ENCODE measurements at regions not wholly inside any gene's neighbourhood (a gene's known extent, or its start where the extent isn't known, plus 50 kb on each side); places are given as distances from the start of the nearest gene placed in this dataset.

DNA sequence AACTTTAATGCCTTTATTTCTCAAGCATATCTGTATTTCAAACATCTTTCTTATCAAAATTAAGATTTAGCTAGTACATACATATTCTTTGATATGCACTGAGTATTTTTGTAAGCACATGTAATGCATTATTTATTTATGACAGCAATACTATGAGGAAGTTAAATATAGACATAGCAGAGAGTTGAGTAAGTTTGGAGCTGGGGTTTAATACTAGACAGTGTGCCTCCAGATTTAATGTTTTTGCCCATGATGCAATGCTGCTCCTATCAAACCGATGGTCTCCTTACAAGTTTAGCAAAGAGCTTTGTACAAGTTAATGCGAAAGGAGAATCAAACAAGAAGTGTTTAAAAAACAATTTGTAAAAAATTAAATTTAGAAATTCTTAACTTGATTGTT is 826.6 kb upstream of the MGAT4C start:
- no peaks in the 10 kb centered on the region for H3K79me2 ChIP-seq (ENCODE audit: low read depth)
- H3K27me3 ChIP-seq = no peaks in the 10 kb centered on the region
- H3K36me3 ChIP-seq = no peaks in the 10 kb centered on the region
- Mint-ChIP-seq H3K4me1 (peaks cover 7% of the 10 kb centered on the region), H3K27ac (no peak overlapping the region), H3K36me3 (no peaks in the 10 kb centered on the region), H3K27me3 (ENCODE audit: insufficient read depth, low read depth) (no peaks in the 10 kb centered on the region), H3K4me3 (no peak overlapping the region), H3K9me3 (no peaks in the 10 kb centered on the region)
- no peak for DNase-seq (ENCODE audit: low spot score)
- no peaks in the 10 kb centered on the region for H3K4me1 ChIP-seq
- no peaks in the 10 kb centered on the region for H4K20me1 ChIP-seq (ENCODE audit: low read depth)
- no peaks in the 10 kb centered on the region for H3K9me3 ChIP-seq (ENCODE audit: low read depth)
- no peak overlapping the region for H3K27ac ChIP-seq
- H3F3A ChIP-seq (ENCODE audit: low read depth) = no peaks in the 10 kb centered on the region
- H2AFZ ChIP-seq (replicated peaks) = no peak overlapping the region
- H3K4me2 ChIP-seq = no peak overlapping the region
- H3K4me3 ChIP-seq = no peak overlapping the region
- TF ChIP-seq EZH2 (IDR thresholded peaks at IDR 0.05) = no peak
- TF ChIP-seq, protein P1, sequence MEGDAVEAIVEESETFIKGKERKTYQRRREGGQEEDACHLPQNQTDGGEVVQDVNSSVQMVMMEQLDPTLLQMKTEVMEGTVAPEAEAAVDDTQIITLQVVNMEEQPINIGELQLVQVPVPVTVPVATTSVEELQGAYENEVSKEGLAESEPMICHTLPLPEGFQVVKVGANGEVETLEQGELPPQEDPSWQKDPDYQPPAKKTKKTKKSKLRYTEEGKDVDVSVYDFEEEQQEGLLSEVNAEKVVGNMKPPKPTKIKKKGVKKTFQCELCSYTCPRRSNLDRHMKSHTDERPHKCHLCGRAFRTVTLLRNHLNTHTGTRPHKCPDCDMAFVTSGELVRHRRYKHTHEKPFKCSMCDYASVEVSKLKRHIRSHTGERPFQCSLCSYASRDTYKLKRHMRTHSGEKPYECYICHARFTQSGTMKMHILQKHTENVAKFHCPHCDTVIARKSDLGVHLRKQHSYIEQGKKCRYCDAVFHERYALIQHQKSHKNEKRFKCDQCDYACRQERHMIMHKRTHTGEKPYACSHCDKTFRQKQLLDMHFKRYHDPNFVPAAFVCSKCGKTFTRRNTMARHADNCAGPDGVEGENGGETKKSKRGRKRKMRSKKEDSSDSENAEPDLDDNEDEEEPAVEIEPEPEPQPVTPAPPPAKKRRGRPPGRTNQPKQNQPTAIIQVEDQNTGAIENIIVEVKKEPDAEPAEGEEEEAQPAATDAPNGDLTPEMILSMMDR (IDR thresholded peaks at IDR 0.05) = no peak
- TF ChIP-seq EZH2phosphoT487 (IDR thresholded peaks at IDR 0.05) = no peak
- H3K9ac ChIP-seq = no peak overlapping the region

DNA sequence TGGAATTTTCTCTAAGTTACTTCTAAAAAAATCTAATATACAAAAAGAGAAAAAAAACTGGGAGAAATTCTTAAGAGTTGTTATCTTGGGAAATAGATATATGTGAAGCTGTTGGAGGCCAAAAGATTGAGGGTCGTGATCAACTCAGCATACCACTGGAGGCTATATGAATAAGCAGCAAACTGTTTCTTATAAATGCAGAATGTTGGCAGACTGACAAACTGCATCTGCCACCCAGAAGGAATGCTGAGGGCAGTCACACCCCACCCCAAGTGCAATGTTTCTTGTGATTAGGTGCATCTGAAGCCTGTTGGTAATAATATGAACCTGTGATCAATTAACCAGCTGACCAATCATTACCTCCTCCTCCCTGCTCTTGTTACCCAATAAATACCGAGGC is 818.6 kb upstream of the MGAT4C start:
- Histone ChIP-seq H3K4me3 (no peak overlapping the region), H3K9ac (no peak overlapping the region), H3K4me1 (no peaks in the 10 kb centered on the region), H3K27me3 (no peaks in the 10 kb centered on the region), H2AFZ (replicated peaks) (no peak overlapping the region), H3K36me3 (no peaks in the 10 kb centered on the region), H3K9me3 (ENCODE audit: low read depth) (no peaks in the 10 kb centered on the region), H3K4me2 (no peak overlapping the region), H3K79me2 (ENCODE audit: low read depth) (no peaks in the 10 kb centered on the region), H4K20me1 (ENCODE audit: low read depth) (no peaks in the 10 kb centered on the region), H3F3A (ENCODE audit: low read depth) (no peaks in the 10 kb centered on the region), H3K27ac (no peak overlapping the region)
- H3K36me3 Mint-ChIP-seq = no peaks in the 10 kb centered on the region
- no peak for DNase-seq (ENCODE audit: low spot score)
- H3K9me3 Mint-ChIP-seq = peaks cover 10% of the 10 kb centered on the region
- H3K4me3 Mint-ChIP-seq = no peak overlapping the region
- TF ChIP-seq EZH2 (IDR thresholded peaks at IDR 0.05) (no peak), EZH2phosphoT487 (IDR thresholded peaks at IDR 0.05) (no peak)
- TF ChIP-seq, protein P1 (IDR thresholded peaks at IDR 0.05) = no peak
- no peaks in the 10 kb centered on the region for H3K27me3 Mint-ChIP-seq (ENCODE audit: insufficient read depth, low read depth)
- H3K4me1 Mint-ChIP-seq = no peaks in the 10 kb centered on the region
- H3K27ac Mint-ChIP-seq = no peak overlapping the region

DNA sequence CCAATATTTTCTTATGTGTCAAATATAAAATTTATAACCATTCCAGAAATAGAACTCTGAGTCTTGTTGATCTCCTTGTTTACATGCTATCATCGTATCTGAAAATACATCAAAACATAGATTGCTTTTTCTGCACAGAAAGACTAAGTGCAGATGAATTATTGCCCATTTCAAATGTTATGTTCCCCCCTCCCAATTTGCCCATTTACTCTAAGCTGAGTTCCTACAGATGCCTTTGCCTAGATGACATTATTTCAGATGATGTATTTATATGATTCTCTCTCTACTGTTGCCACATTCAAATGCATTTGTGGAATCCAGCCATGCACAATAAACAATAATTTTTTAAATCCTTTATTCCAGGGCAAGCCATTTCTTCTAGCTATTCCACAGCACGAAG is 810.1 kb upstream of the MGAT4C start:
- H3K27me3 Mint-ChIP-seq (ENCODE audit: insufficient read depth, low read depth) = peaks cover 3% of the 10 kb centered on the region
- TF ChIP-seq EZH2phosphoT487 (IDR thresholded peaks at IDR 0.05) = no peak
- no peak for TF ChIP-seq EZH2 (IDR thresholded peaks at IDR 0.05)
- TF ChIP-seq, protein P1 (IDR thresholded peaks at IDR 0.05) = no peak
- Histone ChIP-seq H3K4me1 (no peaks in the 10 kb centered on the region), H2AFZ (replicated peaks) (no peak overlapping the region), H4K20me1 (ENCODE audit: low read depth) (no peaks in the 10 kb centered on the region), H3F3A (ENCODE audit: low read depth) (no peaks in the 10 kb centered on the region), H3K27me3 (no peaks in the 10 kb centered on the region), H3K27ac (no peak overlapping the region), H3K9ac (no peak overlapping the region), H3K9me3 (ENCODE audit: low read depth) (no peaks in the 10 kb centered on the region), H3K4me3 (no peak overlapping the region), H3K79me2 (ENCODE audit: low read depth) (no peaks in the 10 kb centered on the region), H3K4me2 (no peak overlapping the region), H3K36me3 (no peaks in the 10 kb centered on the region)
- no peak overlapping the region for H3K4me3 Mint-ChIP-seq
- H3K27ac Mint-ChIP-seq = no peak overlapping the region
- DNase-seq (ENCODE audit: low spot score) = no peak
- H3K4me1 Mint-ChIP-seq = no peaks in the 10 kb centered on the region
- no peaks in the 10 kb centered on the region for H3K36me3 Mint-ChIP-seq
- H3K9me3 Mint-ChIP-seq = no peaks in the 10 kb centered on the region

DNA sequence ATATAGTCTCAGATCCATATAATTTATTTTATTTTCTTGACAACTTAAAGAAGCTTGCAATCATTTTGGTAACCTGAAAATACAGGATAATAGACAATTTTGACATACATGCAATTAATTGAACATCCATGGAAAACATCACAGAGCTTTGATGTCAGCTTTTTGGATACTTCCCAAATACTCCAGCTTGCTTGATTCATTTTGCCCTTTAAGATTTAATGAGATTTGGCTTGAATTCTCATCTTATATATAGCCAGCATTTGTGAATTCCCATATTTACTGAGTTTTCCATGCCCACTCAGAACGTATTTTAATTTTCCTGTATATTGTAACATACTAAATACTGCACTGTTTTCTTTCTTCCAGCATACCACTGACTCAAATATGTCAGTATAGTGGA is 803.0 kb upstream of the MGAT4C start:
- H3K27me3 ChIP-seq = no peaks in the 10 kb centered on the region
- no peak for DNase-seq (ENCODE audit: low spot score)
- Mint-ChIP-seq H3K4me3 (no peak overlapping the region), H3K36me3 (no peaks in the 10 kb centered on the region), H3K4me1 (no peaks in the 10 kb centered on the region), H3K27ac (no peak overlapping the region), H3K9me3 (no peaks in the 10 kb centered on the region), H3K27me3 (ENCODE audit: insufficient read depth, low read depth) (peaks cover 3% of the 10 kb centered on the region)
- no peaks in the 10 kb centered on the region for H4K20me1 ChIP-seq (ENCODE audit: low read depth)
- no peaks in the 10 kb centered on the region for H3K4me1 ChIP-seq
- H3K36me3 ChIP-seq = no peaks in the 10 kb centered on the region
- TF ChIP-seq EZH2 (IDR thresholded peaks at IDR 0.05) (no peak), EZH2phosphoT487 (IDR thresholded peaks at IDR 0.05) (no peak)
- TF ChIP-seq, protein P1 (IDR thresholded peaks at IDR 0.05) = no peak
- H3K9me3 ChIP-seq (ENCODE audit: low read depth) = no peaks in the 10 kb centered on the region
- no peak overlapping the region for H3K4me2 ChIP-seq
- no peaks in the 10 kb centered on the region for H3K79me2 ChIP-seq (ENCODE audit: low read depth)
- no peaks in the 10 kb centered on the region for H3F3A ChIP-seq (ENCODE audit: low read depth)
- H3K27ac ChIP-seq = no peak overlapping the region
- H2AFZ ChIP-seq (replicated peaks) = no peak overlapping the region
- no peak overlapping the region for H3K9ac ChIP-seq
- H3K4me3 ChIP-seq = no peak overlapping the region
